DOHH2 (cell line): ENCODE measurements at regions not wholly inside any gene's neighbourhood (a gene's known extent, or its start where the extent isn't known, plus 50 kb on each side); places are given as distances from the start of the nearest gene placed in this dataset.

Source experiments
- EZH2phosphoT487 ChIP-seq: fragments of 200-600 bp; sonication (generic); IDR thresholded peaks from 2 replicates; pipeline ENCODE4 v1.6.1; 2017; ENCODE audit warnings: borderline replicate concordance, mild to moderate bottlenecking, antibody characterized with exemption, low read length, moderate library complexity, mixed read lengths
- TF ChIP-seq, protein P1 (sequence below): fragments of 200-600 bp; sonication (generic); IDR thresholded peaks from one replicate; pipeline ENCODE4 v1.5.1; 2014; ENCODE audit warnings: antibody characterized with exemption, mild to moderate bottlenecking, low read depth, low read length; ENCODE audit not compliant: poor library complexity, severe bottlenecking

DNA sequence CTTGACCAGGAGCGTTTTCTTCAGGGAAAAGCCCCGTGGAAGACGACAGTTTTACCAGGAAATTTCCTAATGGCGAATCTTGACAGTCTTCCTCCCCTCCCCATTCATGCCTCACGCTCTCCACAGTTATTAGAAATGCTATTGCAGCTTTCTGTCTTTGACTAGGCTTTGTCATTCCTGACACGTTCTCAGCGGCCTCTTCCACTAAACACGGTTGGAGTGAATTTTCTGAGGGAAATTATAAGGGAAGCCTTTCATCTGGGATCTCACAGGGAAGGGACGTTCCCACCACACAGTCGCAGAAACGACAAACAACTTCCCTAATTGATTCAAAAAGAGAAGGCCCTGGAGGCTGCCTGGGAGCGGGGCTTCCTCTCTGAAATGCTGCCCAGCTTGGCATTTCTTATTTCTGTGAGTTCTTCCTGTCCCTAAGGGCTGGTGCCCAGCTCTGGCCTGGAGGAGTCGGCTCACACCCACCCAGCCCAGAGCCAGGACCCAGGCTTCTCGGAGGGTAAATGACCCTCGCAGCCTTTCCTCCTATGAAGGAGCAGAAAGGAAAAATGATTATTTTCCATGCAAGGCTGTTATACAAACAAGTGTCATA, 57.1 kb upstream of the PPP1R26 start:
- TF ChIP-seq, protein P1, sequence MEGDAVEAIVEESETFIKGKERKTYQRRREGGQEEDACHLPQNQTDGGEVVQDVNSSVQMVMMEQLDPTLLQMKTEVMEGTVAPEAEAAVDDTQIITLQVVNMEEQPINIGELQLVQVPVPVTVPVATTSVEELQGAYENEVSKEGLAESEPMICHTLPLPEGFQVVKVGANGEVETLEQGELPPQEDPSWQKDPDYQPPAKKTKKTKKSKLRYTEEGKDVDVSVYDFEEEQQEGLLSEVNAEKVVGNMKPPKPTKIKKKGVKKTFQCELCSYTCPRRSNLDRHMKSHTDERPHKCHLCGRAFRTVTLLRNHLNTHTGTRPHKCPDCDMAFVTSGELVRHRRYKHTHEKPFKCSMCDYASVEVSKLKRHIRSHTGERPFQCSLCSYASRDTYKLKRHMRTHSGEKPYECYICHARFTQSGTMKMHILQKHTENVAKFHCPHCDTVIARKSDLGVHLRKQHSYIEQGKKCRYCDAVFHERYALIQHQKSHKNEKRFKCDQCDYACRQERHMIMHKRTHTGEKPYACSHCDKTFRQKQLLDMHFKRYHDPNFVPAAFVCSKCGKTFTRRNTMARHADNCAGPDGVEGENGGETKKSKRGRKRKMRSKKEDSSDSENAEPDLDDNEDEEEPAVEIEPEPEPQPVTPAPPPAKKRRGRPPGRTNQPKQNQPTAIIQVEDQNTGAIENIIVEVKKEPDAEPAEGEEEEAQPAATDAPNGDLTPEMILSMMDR: no peak
- TF ChIP-seq EZH2phosphoT487: no peak
